SK-N-SH treated with all-trans-retinoic acid at 6 μM for 48 hours (cell line): ENCODE measurements at regions not wholly inside any gene's neighbourhood (a gene's known extent, or its start where the extent isn't known, plus 50 kb on each side); places are given as distances from the start of the nearest gene placed in this dataset.

Experiments used
- ARNTL ChIP-seq: fragments of 450-650 bp; formaldehyde crosslinking; IDR thresholded peaks from 2 replicates; pipeline ENCODE4 v1.5.0; 2020; ENCODE audit warnings: low read depth, mild to moderate bottlenecking, moderate library complexity, borderline replicate concordance
- CSDC2 ChIP-seq: fragments of 250-450 bp; sonication (Bioruptor Pico); IDR thresholded peaks from 2 replicates; pipeline ENCODE4 v1.5.0; 2020; ENCODE audit warnings: mild to moderate bottlenecking, moderate library complexity
- GLIS3 ChIP-seq: fragments of 250-450 bp; sonication (Bioruptor Pico); IDR thresholded peaks from 2 replicates; pipeline ENCODE4 v1.5.0; 2020; ENCODE audit warnings: mild to moderate bottlenecking, moderate library complexity
- RARB ChIP-seq: fragments of 250-450 bp; sonication (Bioruptor Pico); IDR thresholded peaks from 2 replicates; pipeline ENCODE4 v1.8.0; 2021; ENCODE audit warnings: mild to moderate bottlenecking, moderate library complexity
- SNAI2 ChIP-seq: fragments of 250-450 bp; sonication (Bioruptor Pico); IDR thresholded peaks from 2 replicates; pipeline ENCODE4 v1.5.0; 2020; ENCODE audit warnings: mild to moderate bottlenecking, moderate library complexity
- ZNF565 ChIP-seq: fragments of 450-650 bp; formaldehyde crosslinking; conservative IDR thresholded peaks from 2 replicates; pipeline ENCODE4 v1.5.0; 2020; ENCODE audit warnings: low read depth, mild to moderate bottlenecking, moderate library complexity
- TF ChIP-seq, protein P1 (sequence below): fragments of 250-450 bp; sonication (Bioruptor Pico); IDR thresholded peaks from 2 replicates; pipeline ENCODE4 v1.8.0; 2020; ENCODE audit warnings: mild to moderate bottlenecking, moderate library complexity, borderline replicate concordance

DNA sequence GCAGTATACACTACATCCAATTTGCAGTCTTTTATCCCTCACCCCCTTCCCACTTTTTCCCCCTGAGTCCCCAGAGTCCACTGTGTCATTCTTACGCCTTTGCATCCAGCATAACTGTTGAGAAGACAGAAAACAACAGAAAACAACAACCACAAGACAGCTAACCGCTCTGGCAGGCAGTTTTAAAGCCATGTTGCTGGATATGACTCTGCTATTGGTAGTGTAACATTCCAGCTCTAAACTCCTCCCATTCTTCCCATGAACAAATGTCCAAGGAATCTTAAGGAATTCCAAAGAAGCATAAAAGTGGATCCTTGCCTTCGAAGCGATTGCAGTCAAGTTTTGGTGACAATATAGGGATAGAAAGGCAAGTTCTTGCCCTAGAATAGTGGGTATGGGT lies 599.1 kb downstream of the NYAP2 start:
- TF ChIP-seq CSDC2 (CRISPR knock-in tag): no peak
- no peak for TF ChIP-seq ARNTL (CRISPR knock-in tag)
- TF ChIP-seq RARB (CRISPR knock-in tag): no peak
- TF ChIP-seq SNAI2 (CRISPR knock-in tag): no peak
- no peak for TF ChIP-seq GLIS3 (CRISPR knock-in tag)
- TF ChIP-seq, protein P1, sequence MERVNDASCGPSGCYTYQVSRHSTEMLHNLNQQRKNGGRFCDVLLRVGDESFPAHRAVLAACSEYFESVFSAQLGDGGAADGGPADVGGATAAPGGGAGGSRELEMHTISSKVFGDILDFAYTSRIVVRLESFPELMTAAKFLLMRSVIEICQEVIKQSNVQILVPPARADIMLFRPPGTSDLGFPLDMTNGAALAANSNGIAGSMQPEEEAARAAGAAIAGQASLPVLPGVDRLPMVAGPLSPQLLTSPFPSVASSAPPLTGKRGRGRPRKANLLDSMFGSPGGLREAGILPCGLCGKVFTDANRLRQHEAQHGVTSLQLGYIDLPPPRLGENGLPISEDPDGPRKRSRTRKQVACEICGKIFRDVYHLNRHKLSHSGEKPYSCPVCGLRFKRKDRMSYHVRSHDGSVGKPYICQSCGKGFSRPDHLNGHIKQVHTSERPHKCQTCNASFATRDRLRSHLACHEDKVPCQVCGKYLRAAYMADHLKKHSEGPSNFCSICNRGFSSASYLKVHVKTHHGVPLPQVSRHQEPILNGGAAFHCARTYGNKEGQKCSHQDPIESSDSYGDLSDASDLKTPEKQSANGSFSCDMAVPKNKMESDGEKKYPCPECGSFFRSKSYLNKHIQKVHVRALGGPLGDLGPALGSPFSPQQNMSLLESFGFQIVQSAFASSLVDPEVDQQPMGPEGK (CRISPR knock-in tag): no peak
- no peak for TF ChIP-seq ZNF565 (CRISPR knock-in tag)
